ENCODE measurements at regions not wholly inside any gene's neighbourhood (a gene's known extent, or its start where the extent isn't known, plus 50 kb on each side); places are given as distances from the start of the nearest gene placed in this dataset.

DNA sequence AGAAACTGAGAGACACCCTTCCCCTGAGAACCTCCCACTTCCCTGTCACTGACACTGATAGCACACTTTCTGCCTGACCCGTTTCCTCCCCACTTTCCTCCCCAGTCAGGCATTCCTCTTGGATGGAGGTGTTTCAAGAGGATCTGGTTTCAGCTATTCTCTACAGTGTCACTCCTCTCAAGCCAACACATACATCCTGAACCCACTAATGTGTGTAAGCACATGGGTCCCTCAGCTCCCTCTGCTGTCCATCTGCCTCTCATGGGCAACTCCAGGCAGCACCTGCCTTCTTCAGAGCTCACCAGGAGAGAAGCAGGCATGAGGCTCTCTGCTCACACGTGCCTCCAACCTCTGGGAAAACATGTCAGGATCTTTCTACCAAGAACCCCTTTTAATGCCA is 207.6 kb downstream of the NAF1 start:
- no peaks in the 10 kb centered on the region for H3K27me3 ChIP-seq (ENCODE audit: control insufficient read depth in 1 of 2, insufficient read depth in 2 of 2, low read length in 2 of 2)
- H3K9me3 ChIP-seq (ENCODE audit: control insufficient read depth in 1 of 2, insufficient read depth in 1 of 2, low read length in 2 of 2), result no peaks in the 10 kb centered on the region
- DNase-seq (peak in 1 of 14 experiments; percentile 6), ATAC-seq (ENCODE audit: poor library complexity) (no peak)
- TF ChIP-seq, protein P1, sequence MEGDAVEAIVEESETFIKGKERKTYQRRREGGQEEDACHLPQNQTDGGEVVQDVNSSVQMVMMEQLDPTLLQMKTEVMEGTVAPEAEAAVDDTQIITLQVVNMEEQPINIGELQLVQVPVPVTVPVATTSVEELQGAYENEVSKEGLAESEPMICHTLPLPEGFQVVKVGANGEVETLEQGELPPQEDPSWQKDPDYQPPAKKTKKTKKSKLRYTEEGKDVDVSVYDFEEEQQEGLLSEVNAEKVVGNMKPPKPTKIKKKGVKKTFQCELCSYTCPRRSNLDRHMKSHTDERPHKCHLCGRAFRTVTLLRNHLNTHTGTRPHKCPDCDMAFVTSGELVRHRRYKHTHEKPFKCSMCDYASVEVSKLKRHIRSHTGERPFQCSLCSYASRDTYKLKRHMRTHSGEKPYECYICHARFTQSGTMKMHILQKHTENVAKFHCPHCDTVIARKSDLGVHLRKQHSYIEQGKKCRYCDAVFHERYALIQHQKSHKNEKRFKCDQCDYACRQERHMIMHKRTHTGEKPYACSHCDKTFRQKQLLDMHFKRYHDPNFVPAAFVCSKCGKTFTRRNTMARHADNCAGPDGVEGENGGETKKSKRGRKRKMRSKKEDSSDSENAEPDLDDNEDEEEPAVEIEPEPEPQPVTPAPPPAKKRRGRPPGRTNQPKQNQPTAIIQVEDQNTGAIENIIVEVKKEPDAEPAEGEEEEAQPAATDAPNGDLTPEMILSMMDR (IDR thresholded peaks at IDR 0.05), result no peak
- CTCF ChIA-PET, result no interaction called here
- POLR2A ChIA-PET, result no interaction called here
- no peak overlapping the region for H3K4me3 ChIP-seq (ENCODE audit: low read length)
- Mint-ChIP-seq H3K4me1 (ENCODE audit: low read depth) (no peaks in the 10 kb centered on the region), H3K9me3 (no peaks in the 10 kb centered on the region), H3K27ac (no peak overlapping the region), H3K27me3 (no peaks in the 10 kb centered on the region), H3K4me3 (no peak overlapping the region), H3K36me3 (ENCODE audit: low read depth) (no peaks in the 10 kb centered on the region)
- no peaks in the 10 kb centered on the region for H3K36me3 ChIP-seq (ENCODE audit: insufficient read depth, low read length)
- intact Hi-C loops (cut with DNase I, micrococcal nuclease), result no loop called here
- H3K27ac ChIP-seq (ENCODE audit: low read depth in 1 of 2, low read length in 2 of 2), result no peak overlapping the region
- H3K4me1 ChIP-seq (ENCODE audit: insufficient read depth, low read length), result no peaks in the 10 kb centered on the region

DNA sequence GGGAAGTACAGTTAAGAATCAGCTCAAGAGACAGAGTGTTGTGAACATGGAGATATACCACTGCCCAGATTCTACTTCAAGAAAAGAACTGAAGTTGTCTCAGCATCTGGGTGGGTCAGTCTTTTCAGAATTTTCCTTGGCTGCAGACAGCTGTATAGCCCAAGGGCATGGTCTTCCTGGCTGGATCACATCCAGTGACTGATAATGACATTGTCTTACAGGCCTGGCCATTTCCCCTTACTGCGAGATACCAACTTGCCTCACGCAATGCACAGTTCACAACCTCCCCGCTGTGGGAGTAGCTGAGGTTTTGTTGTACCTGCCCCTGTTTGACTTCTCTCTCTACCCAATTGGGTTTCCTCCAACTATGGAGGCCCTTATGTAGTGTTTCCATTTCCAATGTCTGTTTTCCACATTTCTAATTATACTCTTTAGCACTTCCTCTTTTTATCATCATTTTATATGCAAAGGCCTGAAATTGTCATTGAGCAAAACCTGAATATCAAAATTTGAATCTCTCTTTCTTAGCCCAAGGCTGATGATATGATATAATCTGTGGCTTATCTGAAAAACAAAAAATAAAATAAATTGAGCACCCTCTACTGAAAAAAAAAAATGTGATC is 209.1 kb downstream of the NAF1 start:
- Histone ChIP-seq H3K4me1 (ENCODE audit: insufficient read depth, low read length) (no peaks in the 10 kb centered on the region), H3K4me3 (ENCODE audit: low read length) (no peak overlapping the region), H3K27me3 (ENCODE audit: control insufficient read depth in 1 of 2, insufficient read depth in 2 of 2, low read length in 2 of 2) (no peaks in the 10 kb centered on the region), H3K9me3 (ENCODE audit: control insufficient read depth in 1 of 2, insufficient read depth in 1 of 2, low read length in 2 of 2) (no peaks in the 10 kb centered on the region), H3K36me3 (ENCODE audit: insufficient read depth, low read length) (no peaks in the 10 kb centered on the region), H3K27ac (ENCODE audit: low read depth in 1 of 2, low read length in 2 of 2) (no peak overlapping the region)
- Mint-ChIP-seq H3K27ac (no peak overlapping the region), H3K4me1 (ENCODE audit: low read depth) (no peaks in the 10 kb centered on the region), H3K9me3 (no peaks in the 10 kb centered on the region), H3K4me3 (no peak overlapping the region), H3K36me3 (ENCODE audit: low read depth) (no peaks in the 10 kb centered on the region), H3K27me3 (no peaks in the 10 kb centered on the region)
- DNase-seq (no peak), ATAC-seq (ENCODE audit: poor library complexity) (no peak)
- ChIA-PET POLR2A (no interaction called here), CTCF (no interaction called here)
- intact Hi-C loops (cut with DNase I, micrococcal nuclease), result no loop called here
- TF ChIP-seq, protein P1 (IDR thresholded peaks at IDR 0.05), result no peak

DNA sequence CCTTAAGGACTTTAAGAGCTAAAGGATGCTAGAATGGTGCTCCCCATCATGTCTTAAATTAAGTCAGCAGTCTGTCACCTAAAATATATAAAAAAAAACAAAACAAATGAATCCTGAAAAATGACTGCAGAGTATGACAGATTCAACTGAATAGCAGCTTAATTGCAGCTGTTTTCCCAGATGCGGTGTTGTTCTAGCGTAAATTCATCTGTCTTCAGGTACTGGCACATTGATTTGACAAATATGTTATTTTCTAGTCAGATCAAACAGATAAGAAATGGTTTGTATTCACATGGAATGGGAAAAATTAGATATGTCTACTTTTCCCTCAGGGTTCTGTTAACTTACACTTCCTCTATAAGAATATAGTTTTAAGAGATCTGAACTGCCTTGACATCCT is 211.7 kb downstream of the NAF1 start:
- H3K27ac ChIP-seq (ENCODE audit: low read depth in 1 of 2, low read length in 2 of 2), result no peak overlapping the region
- no peak overlapping the region for H3K4me3 ChIP-seq (ENCODE audit: low read length)
- Mint-ChIP-seq H3K27ac (no peak overlapping the region), H3K27me3 (no peaks in the 10 kb centered on the region), H3K36me3 (ENCODE audit: low read depth) (no peaks in the 10 kb centered on the region), H3K4me3 (no peak overlapping the region), H3K9me3 (peaks cover 3% of the 10 kb centered on the region), H3K4me1 (ENCODE audit: low read depth) (no peaks in the 10 kb centered on the region)
- no peaks in the 10 kb centered on the region for H3K27me3 ChIP-seq (ENCODE audit: control insufficient read depth in 1 of 2, insufficient read depth in 2 of 2, low read length in 2 of 2)
- intact Hi-C loops (cut with DNase I, micrococcal nuclease), result no loop called here
- CTCF ChIA-PET, result no interaction called here
- TF ChIP-seq, protein P1 (IDR thresholded peaks at IDR 0.05), result no peak
- ATAC-seq (ENCODE audit: poor library complexity) (no peak), DNase-seq (no peak)
- H3K9me3 ChIP-seq (ENCODE audit: control insufficient read depth in 1 of 2, insufficient read depth in 1 of 2, low read length in 2 of 2), result no peaks in the 10 kb centered on the region
- POLR2A ChIA-PET, result no interaction called here
- no peaks in the 10 kb centered on the region for H3K36me3 ChIP-seq (ENCODE audit: insufficient read depth, low read length)
- H3K4me1 ChIP-seq (ENCODE audit: insufficient read depth, low read length), result no peaks in the 10 kb centered on the region
